AG04449 (cell line): ENCODE measurements at regions not wholly inside any gene's neighbourhood (a gene's known extent, or its start where the extent isn't known, plus 50 kb on each side); places are given as distances from the start of the nearest gene placed in this dataset.

Experiments
- CTCF ChIA-PET: fragments of 350-600 bp; formaldehyde crosslinking; extraction: SDS; loops from one replicate; lab custom pipeline; 2021; ENCODE audit warnings: antibody characterized with exemption; lab: Yijun Ruan, JAX
- POLR2A ChIA-PET: fragments of 400-600, 350-600 bp; formaldehyde crosslinking; extraction: SDS; loops from one replicate; lab custom pipeline; 2020; ENCODE audit warnings: antibody characterized with exemption, inconsistent platforms; lab: Yijun Ruan, JAX
- DNase-seq: peaks from one replicate; pipeline ENCODE4 v3.0.0-alpha.2; 2010; ENCODE audit warnings: low read depth, low spot score
- H3K4me3 ChIP-seq: 2 replicates; pipeline ENCODE4 v1.5.1; 2011; ENCODE audit warnings: low read depth, mild to moderate bottlenecking, control low read depth, low read length
- CTCF ChIP-seq: IDR thresholded peaks from one replicate; pipeline ENCODE4 v1.5.1; 2011; ENCODE audit warnings: mild to moderate bottlenecking, moderate library complexity, low read length, control low read depth, inconsistent platforms; ENCODE audit not compliant: insufficient read depth; ENCODE audit errors: missing control alignments

GRCh38 chr18:75545189-75545588 is 117.7 kb upstream of the SMIM21 start:
- H3K4me3 ChIP-seq = no peak overlapping the region
- TF ChIP-seq CTCF = no peak
- DNase-seq = no peak
- CTCF ChIA-PET = no interaction called here
- POLR2A ChIA-PET = no interaction called here

- H3K4me3 ChIP-seq = no peak overlapping the region
- DNase-seq = no peak
- POLR2A ChIA-PET = no interaction called here
- no peak for TF ChIP-seq CTCF
- CTCF ChIA-PET = interaction anchor here (0.6 kb wide), 1 partner anchor 915 kb away, joined by 3 read pairs; no protein-coding TSS in a partner anchor
Observed at GRCh38 chr18:75544496-75544895, 117.0 kb upstream of the SMIM21 start.

- ChIA-PET CTCF (interaction anchor here (0.6 kb wide), 1 partner anchor 914 kb away, joined by 3 read pairs; no protein-coding TSS in a partner anchor), POLR2A (no interaction called here)
- no peak overlapping the region for H3K4me3 ChIP-seq
- TF ChIP-seq CTCF = no peak
- DNase-seq = no peak
Observed at GRCh38 chr18:75544051-75544481, 116.6 kb upstream of the SMIM21 start.

GRCh38 chr18:75538727-75539126 is 111.2 kb upstream of the SMIM21 start:
- no peak overlapping the region for H3K4me3 ChIP-seq
- DNase-seq = peak; percentile 42
- POLR2A ChIA-PET = no interaction called here
- TF ChIP-seq CTCF = no peak
- CTCF ChIA-PET = interaction anchor here (0.7 to 2.2 kb wide), 3 partner anchors 9 to 25 kb away, joined by 3 to 6 read pairs (median 3); no protein-coding TSS in a partner anchor

GRCh38 chr18:75533950-75534349 is 106.4 kb upstream of the SMIM21 start:
- TF ChIP-seq CTCF = no peak
- ChIA-PET CTCF (no interaction called here), POLR2A (no interaction called here)
- no peak for DNase-seq
- H3K4me3 ChIP-seq = no peak overlapping the region

GRCh38 chr18:75533209-75533608 is 105.7 kb upstream of the SMIM21 start:
- TF ChIP-seq CTCF = no peak
- no peak overlapping the region for H3K4me3 ChIP-seq
- no peak for DNase-seq
- CTCF ChIA-PET = no interaction called here
- POLR2A ChIA-PET = no interaction called here
